H1 (cell line): ENCODE measurements at regions not wholly inside any gene's neighbourhood (a gene's known extent, or its start where the extent isn't known, plus 50 kb on each side); places are given as distances from the start of the nearest gene placed in this dataset.
"Not testable (repeated sequence)": the region's sequence is repeated elsewhere in the genome, so short reads cannot be mapped to it uniquely, and the experiment has no call there.

Experiments
- CBX5 ChIP-seq: fragments of 300-800, 300-1000 bp; sonication (generic); IDR thresholded peaks from 2 replicates; pipeline ENCODE4 v1.7.1; 2016; ENCODE audit warnings: antibody characterized with exemption, low read length, low read depth
- EZH2 ChIP-seq: fragments of 200-600 bp; sonication (generic); IDR thresholded peaks from 2 replicates; pipeline ENCODE4 v1.7.1; 2012; ENCODE audit warnings: low read depth, mild to moderate bottlenecking, moderate library complexity, low read length, inconsistent platforms; ENCODE audit not compliant: severe bottlenecking
- GABPA ChIP-seq: IDR thresholded peaks from 2 replicates; pipeline ENCODE4 v1.6.1; 2011; ENCODE audit warnings: mild to moderate bottlenecking, low read length, moderate library complexity, borderline replicate concordance; ENCODE audit not compliant: insufficient read depth
- HDAC6 ChIP-seq: IDR thresholded peaks from one replicate; pipeline ENCODE4 v1.7.1; 2012; ENCODE audit warnings: low read depth, mild to moderate bottlenecking, inconsistent platforms, low read length, moderate library complexity
- NRF1 ChIP-seq: IDR thresholded peaks from 2 replicates; pipeline ENCODE4 v1.6.1; 2011; ENCODE audit warnings: mild to moderate bottlenecking, low read depth, low read length, improper control_type of control experiment
- POLR2A ChIP-seq, 2 experiments: IDR thresholded peaks; 1 replicate in 1 of 2; 2 replicates in 1 of 2; pipeline ENCODE4 v1.6.1; 2011; ENCODE audit warnings: low read depth in 2 of 2, low read length in 2 of 2, mild to moderate bottlenecking in 2 of 2; ENCODE audit errors: control extremely low read depth in 1 of 2
- USF2 ChIP-seq: IDR thresholded peaks from 2 replicates; pipeline ENCODE4 v1.6.1; 2011; ENCODE audit warnings: low read length, improper control_type of control experiment
- ZNF274 ChIP-seq: IDR thresholded peaks from 2 replicates; pipeline ENCODE4 v1.7.0; 2012; ENCODE audit warnings: low read length, borderline replicate concordance; ENCODE audit errors: extremely low read depth
- TF ChIP-seq, protein P1 (sequence below), 3 experiments: IDR thresholded peaks; 1 replicate in 2 of 3; 2 replicates in 1 of 3; pipeline versions ENCODE4 v1.5.1 to v1.6.1; 2011; ENCODE audit warnings: low read length in 3 of 3, mild to moderate bottlenecking in 3 of 3, inconsistent platforms in 2 of 3, low read depth in 1 of 3, moderate library complexity in 1 of 3; ENCODE audit not compliant: insufficient read depth in 1 of 3; ENCODE audit errors: control extremely low read depth in 1 of 3

DNA sequence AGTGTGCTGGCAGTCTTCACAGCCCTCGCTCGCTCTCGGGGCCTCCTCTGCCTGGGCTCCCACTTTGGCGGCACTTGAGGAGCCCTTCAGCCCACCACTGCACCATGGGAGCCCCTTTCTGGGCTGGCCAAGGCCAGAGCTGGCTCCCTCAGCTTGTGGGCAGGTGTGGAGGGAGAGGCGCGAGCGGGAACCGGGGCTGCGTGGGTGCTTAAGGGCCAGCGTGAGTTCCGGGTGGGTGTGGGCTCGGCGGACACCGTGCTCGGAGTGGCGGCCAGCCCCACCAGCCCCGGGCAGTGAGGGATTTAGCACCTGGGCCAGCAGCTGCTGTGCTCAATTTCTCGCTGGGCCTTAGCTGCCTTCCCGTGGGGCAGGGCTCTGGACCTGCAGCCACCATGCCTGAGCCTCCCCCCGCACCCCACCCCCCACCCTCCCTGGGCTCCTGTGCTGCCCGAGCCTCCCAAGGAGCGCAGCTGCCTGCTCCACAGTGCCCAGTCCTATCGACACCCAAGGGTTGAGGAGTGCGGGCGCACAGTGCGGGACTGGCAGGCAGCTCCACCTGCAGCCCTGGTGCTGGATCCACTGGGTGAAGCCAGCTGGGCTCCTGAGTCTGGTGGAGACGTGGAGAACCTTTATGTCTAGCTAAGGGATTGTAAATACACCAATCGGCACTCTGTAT is 684.4 kb upstream of the GOLIM4 start:
- TF ChIP-seq, protein P1, sequence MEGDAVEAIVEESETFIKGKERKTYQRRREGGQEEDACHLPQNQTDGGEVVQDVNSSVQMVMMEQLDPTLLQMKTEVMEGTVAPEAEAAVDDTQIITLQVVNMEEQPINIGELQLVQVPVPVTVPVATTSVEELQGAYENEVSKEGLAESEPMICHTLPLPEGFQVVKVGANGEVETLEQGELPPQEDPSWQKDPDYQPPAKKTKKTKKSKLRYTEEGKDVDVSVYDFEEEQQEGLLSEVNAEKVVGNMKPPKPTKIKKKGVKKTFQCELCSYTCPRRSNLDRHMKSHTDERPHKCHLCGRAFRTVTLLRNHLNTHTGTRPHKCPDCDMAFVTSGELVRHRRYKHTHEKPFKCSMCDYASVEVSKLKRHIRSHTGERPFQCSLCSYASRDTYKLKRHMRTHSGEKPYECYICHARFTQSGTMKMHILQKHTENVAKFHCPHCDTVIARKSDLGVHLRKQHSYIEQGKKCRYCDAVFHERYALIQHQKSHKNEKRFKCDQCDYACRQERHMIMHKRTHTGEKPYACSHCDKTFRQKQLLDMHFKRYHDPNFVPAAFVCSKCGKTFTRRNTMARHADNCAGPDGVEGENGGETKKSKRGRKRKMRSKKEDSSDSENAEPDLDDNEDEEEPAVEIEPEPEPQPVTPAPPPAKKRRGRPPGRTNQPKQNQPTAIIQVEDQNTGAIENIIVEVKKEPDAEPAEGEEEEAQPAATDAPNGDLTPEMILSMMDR (IDR thresholded peaks at IDR 0.05; ENCODE audit: control extremely low read depth in 1 of 3, insufficient read depth in 1 of 3, low read depth in 1 of 3, low read length in 3 of 3) = not testable (repeated sequence)
- TF ChIP-seq POLR2A (IDR thresholded peaks at IDR 0.05; ENCODE audit: control extremely low read depth in 1 of 2, low read depth in 2 of 2, low read length in 2 of 2); HDAC6; USF2; EZH2; CBX5; GABPA; NRF1; ZNF274: not testable (repeated sequence)
